Neural progenitor cell (in vitro differentiated cells): ENCODE measurements at regions not wholly inside any gene's neighbourhood (a gene's known extent, or its start where the extent isn't known, plus 50 kb on each side); places are given as distances from the start of the nearest gene placed in this dataset.

Experiments used
- CTCF ChIP-seq: fragments of 200-600 bp; sonication (generic); IDR thresholded peaks from 2 replicates; pipeline ENCODE4 v1.5.1; 2017; ENCODE audit warnings: antibody characterized with exemption, mild to moderate bottlenecking
- EZH2 ChIP-seq: fragments of 200-600 bp; sonication (generic); IDR thresholded peaks from 2 replicates; pipeline ENCODE4 v1.6.1; 2017; ENCODE audit warnings: antibody characterized with exemption, mild to moderate bottlenecking, moderate library complexity

- no peak for TF ChIP-seq CTCF
- no peak for TF ChIP-seq EZH2
Observed at GRCh38 chr4:60378010-60378409, 822.1 kb upstream of the ADGRL3 start.
